GM21723 (cell line): ENCODE measurements at regions not wholly inside any gene's neighbourhood (a gene's known extent, or its start where the extent isn't known, plus 50 kb on each side); places are given as distances from the start of the nearest gene placed in this dataset.
A peak's percentile ranks its signal among the peaks of the same experiment; 100 is the strongest.

Experiments
- ATAC-seq: cut with Tn5 transposase; IDR thresholded peaks from one replicate; pipeline ENCODE4 v1.9.1; 2021; ENCODE audit warnings: mild to moderate bottlenecking, moderate library complexity; ENCODE audit not compliant: unreplicated experiment

DNA sequence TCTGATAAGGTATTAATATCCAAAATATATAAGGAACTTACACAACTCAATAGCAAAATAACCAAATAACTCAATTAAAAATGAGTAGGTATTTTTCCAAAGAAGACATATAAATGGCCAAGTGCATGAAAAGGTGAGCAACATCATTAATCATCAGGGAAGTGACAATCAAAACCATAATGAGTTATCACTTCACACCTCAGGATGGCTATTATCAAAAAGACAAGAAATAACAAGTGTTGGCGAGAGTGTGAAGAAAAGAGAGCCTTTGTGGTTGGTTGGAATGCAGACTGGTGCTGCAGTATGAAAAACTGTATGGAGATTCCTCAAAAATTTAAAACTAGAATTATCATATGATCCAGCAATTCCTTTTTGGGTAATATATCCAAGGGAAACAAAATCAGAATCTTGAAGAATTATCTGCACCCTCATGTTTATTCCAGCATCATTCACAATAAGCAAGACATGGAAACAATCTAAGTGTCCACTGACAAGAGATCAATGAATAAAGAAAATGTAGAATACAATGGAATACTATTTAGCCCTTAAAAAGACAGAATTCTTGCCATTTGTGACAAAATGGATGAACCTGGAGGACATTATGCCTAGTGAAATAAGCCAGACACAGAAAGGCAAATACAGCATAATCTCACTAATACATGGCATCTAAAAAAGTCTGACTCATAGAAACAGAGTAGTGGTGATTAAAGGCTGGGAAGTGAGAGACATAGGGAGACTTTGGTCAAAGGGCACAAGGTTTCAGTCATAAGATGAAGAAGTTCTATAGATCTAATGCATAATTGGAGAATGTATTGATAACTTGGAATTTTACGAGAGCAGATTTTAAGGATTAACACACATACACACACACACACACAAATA is 175.6 kb downstream of the FOXA2 start:
- no peak for ATAC-seq

DNA sequence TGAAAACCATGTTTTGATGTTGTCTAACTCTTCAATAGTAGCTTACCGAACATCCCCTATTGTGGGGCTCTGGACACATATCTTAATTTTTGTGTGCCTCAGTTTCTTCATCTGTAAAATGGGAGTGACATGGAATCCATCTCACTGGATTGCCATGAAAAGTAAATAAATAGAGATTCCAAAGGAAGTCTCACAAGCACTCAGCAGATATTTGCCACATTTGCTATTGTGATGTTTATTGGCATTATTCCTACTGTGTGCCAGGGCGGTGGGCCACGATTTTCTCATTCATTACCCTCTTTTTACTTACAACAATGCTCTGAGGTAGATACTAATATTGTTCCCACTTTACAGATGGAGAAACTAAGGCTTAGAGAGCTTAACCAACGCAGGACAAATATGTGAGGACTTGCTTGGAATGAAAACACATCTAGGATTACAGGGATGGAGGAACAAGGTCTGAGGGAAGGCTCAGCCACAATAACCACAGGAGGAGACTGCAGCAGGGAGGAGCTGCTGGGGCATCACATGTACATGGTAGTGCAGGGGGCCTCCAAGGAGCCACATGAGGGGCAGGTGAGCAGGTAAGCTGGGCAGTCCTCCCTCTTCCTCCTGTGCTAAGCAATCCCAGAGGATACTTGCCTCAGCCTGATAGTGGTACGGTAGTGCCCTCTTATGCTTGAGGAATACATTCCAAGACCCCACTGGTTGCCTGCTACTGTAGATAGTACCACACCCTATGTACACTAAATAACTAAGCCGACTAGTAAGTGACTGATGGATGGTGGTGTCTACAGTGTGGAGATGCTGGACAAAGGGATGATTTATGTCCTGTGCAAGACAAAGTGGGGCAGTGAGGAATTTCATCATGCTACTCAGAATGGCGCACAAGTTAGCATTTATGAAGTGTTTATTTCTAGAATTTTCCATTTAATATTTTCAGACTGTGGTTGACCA is 176.9 kb downstream of the FOXA2 start:
- no peak for ATAC-seq

DNA sequence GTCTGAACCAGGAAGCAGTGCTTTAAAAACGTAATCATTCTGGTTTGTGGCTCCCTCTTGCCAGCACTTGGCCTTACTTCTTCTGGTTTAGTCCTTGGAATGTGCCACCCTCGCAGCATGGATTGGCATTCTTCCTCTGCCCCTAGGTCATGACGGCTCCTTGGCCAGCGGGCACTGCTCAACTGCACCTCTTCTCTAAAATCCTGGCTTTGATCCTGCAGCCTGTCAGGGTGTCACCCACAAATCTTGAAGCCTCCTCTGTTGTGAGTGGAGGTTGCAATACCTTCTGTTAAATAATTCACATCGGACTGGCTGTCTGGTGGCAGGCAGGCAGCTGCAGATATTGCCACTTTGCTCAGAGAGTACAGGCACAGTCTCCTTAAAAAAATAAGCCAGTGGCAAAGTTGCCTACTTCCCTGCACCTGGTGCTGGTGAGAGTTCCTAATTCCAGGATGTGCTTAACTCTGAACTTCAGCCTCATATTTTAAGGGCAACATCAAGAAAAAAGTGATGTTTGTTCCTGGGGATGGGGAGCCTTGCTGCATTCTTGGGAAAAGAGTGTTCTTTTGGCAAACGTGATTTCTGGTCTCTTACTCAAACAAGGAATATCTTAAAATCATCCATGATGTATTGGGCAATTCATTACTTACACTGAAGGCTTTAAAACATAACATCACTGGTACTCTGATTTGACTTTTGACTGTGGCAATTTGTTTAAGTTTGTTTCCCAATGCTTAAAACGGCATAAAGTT is 179.8 kb downstream of the FOXA2 start:
- ATAC-seq, result no peak

DNA sequence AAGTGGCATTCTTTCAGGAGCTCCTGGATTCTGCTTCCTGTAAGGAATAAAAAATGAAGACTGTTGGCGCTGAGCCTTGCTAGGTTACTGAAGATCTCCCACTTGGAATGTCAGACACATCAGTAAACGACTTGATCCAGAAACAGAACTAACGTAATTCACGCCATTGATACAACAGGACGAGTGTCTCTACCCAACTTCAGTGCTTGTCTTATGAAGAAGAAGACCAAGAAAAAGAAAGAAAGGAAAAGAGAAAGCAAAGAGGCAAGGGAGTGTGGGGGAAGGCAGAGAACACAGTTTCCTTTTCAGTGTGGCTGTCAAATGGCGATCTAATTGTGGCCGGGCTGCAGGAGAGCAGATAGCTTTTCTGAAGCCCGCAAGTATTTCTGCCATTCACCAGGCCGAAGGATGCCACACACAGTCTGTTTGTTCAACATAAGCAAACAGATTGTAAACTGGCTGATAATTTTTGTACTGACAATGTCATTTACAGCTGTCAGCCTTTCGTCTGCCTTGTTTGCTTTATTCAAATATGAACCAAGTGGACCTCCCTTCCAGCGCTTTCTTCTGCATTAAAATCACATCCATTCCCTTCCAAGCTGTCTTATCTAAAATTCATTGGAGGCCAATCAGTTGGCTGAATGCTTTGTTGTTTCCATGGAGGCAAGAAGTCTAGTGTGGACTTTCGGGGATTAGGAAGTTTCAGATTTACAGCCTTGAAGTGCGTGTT is 180.6 kb downstream of the FOXA2 start:
- no peak for ATAC-seq

DNA sequence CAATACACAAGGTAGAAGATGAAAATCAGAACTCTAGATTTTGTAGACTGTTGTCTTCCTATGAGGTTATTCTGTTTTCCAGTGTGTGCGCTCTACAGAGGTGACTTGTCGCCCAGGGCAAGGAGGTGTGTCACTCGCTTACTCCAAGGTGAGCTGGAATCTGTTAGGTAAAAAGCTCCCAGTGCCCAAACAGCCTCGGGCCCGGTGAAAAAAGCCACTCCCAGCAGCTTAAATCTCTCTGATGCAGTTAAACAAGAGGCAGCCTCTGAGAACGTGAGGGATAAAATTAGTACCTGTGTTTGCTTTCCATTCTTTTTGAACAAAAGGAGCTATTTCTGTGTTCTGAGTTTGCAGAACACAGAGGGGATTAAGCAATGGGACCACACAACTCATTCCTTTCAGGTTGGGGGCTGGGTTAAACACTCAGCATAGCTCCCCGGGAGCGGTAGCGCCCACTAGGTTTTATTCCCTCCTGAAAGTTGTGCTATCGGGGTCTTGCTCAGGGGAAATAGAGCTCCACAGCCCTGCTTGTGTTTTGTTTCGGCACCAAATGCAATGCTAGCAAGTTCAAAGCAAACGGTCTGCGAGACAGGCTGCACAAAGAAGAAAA is 181.2 kb downstream of the FOXA2 start:
- ATAC-seq, result no peak

DNA sequence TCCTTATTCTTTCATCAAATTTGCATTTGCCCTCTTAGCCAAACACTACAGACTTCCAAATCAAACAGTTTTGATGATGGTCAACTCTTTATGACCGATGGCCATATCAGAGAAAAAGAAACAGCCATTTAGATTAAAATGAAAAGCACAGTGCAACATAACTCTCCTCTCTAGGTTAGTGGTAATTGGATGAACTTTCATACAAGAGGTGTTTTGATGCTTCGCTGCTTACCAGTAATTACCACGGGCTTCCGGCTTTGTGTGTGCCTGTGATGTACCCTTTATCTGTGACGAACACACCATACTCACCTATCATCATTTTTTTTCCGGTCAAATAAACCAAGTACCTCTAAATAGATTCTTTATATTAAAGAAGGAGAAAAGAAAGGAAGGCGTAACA is 181.8 kb downstream of the FOXA2 start:
- ATAC-seq, result no peak

DNA sequence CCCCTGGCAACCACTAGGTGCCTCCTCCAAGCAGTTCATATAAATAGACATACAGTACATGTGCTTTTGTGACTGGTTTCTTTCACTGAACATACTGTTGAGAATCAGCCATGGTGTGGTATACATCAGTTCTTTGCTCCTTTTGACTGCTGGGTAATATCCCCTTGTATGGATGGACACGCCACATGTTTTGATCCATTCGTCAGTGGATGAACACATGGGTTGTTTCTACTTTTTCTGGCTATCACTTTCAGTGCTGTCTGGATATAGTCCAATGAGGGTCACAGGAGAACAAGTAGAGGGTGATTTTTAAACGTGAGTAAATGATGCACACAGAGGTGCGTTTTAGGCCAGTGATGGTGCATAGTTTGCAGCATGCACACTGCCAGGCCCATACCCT is 183.9 kb downstream of the FOXA2 start:
- no peak for ATAC-seq

DNA sequence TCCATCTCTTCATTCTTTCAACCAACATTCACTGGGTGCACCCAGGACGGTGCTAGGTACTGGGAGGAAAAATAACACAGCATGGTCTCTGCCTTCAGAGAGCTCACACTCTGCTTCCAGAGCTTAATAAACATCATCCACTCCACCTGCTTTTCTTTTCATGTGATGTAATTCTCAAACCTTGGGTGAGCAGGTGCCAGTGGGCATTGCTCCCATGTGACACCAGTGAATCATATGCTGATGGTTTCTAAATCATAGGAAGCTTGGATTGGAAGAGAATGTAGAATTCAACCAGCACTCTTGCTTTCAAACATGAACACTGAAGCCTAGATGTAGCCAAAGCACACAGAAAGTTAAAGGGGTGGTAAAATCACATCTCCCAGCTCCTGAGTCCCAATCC is 189.8 kb downstream of the FOXA2 start:
- ATAC-seq, result no peak

DNA sequence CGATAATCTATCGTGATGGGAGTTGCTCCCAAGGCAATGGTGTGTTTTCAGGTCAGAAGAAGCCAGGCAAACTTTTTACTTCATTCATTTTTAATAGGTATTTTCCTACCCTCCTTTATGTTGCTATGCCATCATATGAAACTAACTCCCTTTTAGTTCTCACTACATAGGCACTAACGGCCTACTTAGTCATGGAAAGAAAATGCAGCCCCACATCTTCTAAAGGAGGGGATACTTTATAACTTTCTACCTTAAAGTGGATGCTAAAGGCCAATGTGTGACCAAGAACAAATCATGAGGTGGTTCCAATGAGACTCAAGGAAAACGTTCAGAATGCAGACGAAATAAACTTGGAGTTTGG is 193.8 kb downstream of the FOXA2 start:
- no peak for ATAC-seq

DNA sequence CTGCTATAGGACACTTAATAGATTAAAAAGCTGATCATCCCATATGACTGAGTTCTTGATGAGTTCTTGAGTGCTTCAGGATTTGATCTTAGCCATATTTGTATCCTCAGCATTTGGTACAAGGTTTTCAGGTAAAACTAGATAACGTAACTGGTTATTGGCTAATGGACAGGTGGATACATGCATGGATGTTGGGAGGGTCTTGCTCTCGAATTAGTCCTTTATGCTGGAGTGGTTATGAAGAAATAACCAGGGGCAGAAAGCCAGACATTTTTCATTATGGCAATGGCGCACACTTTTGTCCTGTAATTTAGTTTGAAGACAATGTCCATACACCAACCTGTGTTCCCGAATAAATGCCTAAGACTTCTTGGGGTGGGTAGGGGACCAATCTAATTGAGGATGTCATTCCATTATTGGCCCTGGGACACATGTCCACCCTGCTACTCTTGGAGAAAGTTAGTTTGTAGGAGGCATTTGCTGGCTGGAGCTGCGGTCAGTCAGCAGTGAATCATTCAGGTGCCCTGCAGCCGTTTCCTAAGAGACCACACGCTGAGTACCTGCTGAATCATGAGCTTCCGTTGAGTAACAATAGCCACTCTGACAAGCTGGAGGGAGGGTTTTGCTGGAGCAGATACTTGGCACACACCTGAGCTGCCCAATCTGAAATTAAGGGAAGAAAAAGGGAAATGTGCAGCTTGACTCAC is 194.4 kb downstream of the FOXA2 start:
- no peak for ATAC-seq

DNA sequence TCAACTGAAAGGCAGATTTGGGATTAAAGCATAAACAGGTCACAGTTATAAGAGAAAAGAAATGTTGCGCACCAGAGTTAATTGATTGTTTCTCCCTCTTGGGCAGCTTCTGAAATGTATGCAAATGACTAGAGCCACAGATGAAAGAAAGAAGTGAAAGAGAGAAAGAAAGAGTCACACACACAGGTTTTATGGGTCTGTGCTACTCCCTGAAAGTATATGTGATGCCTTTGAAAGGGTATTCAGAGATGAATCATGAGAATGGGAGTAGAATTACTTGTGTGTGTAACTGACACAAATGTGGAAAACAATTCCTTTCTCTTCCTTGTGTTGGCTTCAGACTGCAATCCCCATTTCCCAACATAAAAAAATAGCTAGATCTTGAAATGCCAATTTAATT is 196.9 kb downstream of the FOXA2 start:
- peak; percentile 52 for ATAC-seq

DNA sequence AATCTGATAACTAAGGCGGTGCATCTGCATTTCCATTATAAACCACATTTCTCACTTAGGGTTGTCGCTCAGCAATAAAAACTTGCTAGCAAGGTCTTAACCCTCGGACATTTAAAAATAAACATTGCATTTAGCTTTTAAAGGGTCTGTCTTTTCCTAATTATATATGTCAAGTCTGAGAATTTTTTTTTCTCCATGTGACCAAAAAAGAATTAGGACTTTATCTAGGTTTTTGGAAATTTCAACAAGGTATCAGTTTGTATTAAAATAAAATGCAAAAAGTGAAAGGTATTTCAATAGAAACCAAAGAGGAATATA is 198.1 kb downstream of the FOXA2 start:
- no peak for ATAC-seq

DNA sequence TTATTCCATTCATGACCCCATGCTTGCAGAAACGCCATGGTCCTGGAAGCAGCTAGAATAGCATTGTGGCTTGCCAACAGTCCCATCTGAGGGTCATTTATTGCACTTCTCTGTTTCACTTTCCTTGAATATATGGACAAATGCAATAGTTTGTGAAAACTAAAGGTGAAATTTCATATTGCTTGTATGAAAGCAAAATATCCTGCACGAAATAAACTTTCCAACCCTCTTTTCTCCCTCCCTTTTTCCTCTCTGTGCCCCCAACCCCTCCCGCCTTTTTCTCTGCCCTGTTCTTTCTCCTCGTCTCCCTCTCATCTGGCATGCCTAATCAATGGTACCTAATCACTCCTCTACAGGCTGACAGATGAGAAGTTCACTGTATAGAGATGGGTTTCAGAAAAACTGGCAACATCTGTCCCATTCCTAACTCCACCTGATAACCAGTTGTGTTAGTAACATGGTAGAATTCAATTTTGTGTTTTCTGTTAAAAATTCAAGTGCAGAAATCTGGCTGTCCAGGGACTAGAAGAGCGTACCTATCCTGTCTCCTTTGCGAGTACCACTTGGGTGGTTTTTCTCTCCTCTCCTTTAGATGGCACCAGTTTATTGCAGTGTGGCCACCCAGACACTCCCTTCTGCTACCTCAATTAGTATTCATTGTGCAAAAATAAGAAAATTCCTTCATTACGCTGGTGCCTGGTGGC is 198.6 kb downstream of the FOXA2 start:
- no peak for ATAC-seq

DNA sequence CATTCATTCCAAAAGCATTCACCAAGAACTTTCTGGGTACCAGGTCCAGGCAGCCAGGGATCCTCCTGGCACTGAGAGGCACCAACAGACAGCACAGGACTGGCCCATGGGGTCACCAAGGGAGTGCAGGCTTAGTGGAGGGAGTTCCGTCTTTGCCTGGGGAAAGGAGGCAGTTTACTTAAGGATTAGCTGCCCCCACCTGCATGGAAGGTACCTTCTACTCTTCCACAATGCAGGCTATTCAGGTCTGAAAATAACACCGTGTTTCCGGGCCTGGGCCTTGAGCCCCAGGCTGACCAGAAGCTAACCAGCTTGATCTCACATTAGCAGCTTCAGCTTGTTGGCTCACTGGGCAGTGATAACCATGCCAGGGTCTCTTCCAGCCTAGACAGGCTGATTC is 199.4 kb downstream of the FOXA2 start:
- ATAC-seq, result no peak

DNA sequence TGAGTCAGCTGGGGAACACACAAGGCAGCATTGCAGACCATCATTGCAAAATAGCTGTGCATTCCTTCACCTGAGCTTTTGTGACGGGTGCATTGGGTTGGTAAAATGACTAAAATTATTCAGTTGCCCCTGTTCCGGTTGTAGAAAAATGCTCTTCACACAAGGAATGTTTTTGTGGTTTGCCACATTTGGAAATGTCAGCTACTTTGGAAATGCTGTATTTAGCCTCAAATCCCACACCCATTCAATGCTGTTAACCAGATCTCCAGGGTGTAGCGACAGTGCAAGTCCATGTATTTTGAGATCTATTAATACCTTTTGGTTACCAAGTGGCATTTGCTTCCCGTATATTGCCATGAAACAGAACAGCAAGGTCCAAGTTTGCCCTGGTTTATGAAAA is 201.2 kb downstream of the FOXA2 start:
- ATAC-seq, result no peak

DNA sequence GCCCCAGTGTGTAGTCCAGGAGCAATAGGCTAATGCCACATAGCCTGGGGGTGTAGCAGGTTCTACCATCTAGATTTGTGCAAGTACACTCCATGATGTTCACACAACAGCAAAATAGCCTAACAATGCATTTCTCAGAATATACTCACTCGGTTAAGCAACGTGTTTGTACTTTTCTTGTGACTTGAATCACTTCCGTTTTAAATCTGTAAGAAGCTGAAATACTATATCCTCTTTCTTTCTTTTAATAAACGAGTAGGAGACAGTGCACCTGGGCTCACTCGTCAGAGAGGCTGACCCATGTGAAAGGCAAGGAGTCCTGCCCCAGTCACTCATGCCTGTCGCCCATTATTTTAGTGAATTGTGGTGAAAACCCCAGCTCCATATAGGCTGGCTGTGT is 201.6 kb downstream of the FOXA2 start:
- peak; percentile 62 for ATAC-seq

DNA sequence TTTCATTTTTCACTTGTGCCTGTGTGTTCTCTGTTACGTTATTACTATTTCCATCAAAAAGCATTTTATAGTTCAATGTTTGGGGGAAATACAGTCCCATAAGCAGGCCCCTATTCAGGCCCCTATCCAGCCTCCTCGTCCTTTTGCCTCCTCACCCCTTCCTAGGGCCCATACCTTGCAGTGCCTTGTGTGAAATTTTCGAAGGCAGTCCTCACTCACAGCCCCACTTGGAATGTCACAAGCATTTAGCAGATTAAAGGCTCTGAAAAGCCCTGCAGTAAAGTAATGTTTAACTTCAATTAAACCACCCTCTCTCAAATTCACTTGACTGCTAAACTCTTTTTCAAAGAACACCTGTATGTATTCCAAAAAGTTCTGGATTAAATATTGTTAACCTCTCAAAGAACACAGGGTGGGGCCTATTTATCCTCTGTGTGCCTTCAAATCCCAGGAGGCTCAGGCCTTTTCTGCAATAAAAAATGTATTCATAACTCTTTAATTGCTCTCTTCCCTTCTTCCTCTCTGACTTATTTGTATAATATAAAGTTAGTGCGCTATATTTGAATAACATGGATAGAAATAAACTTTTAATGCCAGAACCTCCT is 202.5 kb downstream of the FOXA2 start:
- no peak for ATAC-seq

DNA sequence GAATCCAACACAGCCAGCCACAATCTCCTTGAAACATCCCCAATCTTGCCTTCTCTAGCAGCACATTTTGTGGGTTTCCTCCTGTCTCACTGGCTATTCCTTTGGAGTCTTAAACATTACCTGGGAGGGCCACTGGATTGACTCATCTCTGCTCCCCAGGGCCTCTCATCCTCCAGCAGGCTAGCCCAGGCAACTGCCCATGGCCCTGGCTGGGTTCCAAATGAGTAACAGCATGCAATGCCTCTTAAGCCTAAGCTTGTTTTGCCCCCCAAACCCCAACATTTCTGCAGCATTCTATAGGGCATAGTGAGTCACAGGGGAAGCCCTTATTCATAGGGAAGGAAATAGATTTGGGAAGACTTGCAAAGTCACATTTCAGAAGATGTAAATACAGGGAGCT is 204.9 kb downstream of the FOXA2 start:
- ATAC-seq, result no peak
